ENCODE measurements at regions not wholly inside any gene's neighbourhood (a gene's known extent, or its start where the extent isn't known, plus 50 kb on each side); places are given as distances from the start of the nearest gene placed in this dataset.

DNA sequence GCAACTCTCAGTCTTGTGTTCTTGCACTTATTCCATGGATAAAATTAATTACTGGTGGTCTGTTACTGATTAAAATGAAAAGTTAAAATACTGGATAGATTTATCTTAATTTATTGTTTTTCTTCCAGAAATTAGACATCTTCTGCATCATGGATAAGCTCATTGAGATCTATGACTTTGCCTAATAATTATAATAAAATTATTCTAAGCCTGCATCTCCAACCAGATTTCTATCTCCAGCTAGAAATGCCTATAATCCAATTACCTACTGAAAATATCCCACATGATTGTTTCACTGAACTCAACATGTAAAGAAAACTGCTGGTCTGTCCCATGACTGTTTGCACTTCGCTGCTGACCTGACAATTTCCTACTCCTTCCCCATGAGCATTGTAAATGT is 88.3 kb upstream of the ACBD5 start:
- TF ChIP-seq GATA2 (IDR thresholded peaks at IDR 0.05; ENCODE audit: low read depth, low read length) (peak; percentile 54; the same call in 1 of the 2 replicates), GATA3 (IDR thresholded peaks at IDR 0.05; ENCODE audit: low read depth, low read length) (peak; percentile 86)
